Fibroblast of skin of right quadriceps (primary cell): ENCODE measurements at regions not wholly inside any gene's neighbourhood (a gene's known extent, or its start where the extent isn't known, plus 50 kb on each side); places are given as distances from the start of the nearest gene placed in this dataset.
"Not testable (repeated sequence)": the region's sequence is repeated elsewhere in the genome, so short reads cannot be mapped to it uniquely, and the experiment has no call there.

ENCODE experiments used
- DNase-seq: peaks from one replicate; pipeline ENCODE4 v3.0.0-alpha.2; 2013

DNA sequence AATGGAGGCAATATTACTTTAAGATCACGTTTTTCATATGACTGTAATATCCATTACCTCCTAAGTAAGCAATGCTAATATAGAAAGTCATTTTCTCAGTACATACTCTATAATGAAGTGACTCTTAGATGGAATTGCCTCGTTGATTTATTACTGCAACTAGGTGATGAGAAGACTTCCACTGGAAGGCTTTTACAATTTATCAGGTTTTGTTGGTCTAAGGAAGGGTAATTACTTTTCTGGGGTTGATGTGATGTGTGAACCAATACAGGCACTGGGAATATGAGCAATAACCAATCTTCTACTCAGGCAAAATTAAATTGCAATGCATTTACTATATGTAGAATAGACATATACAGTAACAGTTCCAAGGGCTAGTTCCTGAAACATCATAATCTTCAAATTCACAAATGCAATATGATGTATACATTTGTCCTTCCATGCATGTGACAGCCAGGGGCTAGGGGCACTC, 635.0 kb downstream of the QKI start:
- DNase-seq, result no peak

DNA sequence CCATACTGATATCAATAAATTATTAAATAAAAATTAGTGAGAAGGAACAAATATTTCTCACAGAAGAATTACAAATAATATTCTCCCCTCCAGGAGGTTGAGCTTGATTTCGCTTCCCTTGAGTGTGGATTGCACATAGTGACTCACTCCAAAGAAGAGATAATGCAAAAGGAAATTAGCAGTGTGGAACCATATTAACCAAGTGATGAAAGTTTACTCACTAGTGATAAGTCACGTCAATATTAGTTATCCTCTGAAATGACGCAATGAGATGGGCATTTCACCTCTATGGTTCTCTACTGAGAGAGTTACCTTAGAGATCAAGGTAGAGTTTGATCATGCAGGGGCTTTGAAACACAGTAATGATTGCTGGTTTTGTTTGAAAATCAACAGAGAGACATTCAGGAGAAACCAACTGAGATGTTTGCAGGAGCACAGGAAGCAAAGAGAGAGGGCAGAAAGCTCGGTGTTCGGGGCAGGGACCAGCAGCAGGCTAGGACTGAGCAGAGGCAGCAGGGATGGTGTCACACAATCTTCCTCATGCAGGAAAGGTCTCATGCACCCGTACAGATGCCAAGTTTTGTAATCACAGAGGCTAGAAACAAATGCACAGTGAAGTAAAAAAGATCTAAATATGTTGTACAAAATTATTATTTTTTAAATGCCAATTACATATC, 634.5 kb downstream of the QKI start:
- peak; percentile 6 for DNase-seq

DNA sequence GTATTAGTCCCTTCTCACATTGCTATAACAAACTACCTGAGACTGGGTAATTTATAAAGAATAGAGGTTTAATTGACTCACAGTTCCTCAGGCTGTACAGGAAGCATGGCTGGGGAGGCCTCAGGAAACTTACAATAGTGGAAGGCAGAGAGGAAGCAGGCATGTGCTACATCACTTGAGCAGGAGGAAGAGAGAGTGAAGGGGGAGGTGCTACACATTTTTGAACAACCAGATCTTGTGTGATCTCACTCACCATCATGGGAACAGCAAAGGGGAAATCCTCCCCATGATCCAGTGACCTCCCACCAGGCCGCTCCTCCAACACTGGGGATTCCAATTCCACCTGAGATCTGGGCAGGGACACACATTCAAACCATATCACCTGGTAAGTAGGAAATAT, 630.6 kb downstream of the QKI start:
- DNase-seq, result no peak

DNA sequence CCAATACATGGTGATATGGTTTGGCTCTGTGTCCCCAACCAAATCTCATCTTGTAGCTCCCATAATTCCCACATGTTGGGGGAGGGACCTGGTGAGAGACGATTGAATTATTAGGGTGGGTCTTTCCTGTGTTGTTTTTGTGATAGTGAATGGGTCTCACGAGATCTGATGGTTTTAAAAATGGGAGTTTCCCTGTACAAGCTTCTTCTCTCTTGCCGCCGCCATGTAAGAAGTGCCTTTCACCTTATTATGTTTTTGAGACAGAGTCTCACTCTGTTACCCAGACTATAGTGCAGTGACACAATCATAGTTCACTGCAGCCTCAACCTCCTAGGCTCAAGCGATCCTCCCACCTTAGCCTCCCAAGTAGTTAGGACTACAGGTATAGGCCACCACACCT, 629.1 kb downstream of the QKI start:
- not testable (repeated sequence) for DNase-seq

DNA sequence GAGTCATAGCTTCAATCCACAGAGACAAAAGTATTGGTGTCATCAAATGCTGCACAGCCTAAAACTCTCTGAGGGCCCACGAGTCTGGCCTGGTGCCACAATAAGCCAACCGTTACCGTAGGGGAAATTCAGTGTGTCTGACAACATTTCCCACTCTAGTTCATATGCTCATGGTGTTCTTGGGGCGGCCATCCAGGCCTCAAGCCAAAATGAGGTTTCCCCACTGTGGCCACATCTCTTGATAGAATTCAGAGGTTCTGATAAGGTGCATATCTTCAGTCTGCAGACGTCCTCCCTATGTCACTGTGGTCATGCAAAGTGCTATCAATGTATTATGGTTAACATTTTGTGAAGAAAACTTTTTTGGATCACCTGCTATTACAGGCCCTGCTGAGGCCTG, 627.7 kb downstream of the QKI start:
- no peak for DNase-seq

DNA sequence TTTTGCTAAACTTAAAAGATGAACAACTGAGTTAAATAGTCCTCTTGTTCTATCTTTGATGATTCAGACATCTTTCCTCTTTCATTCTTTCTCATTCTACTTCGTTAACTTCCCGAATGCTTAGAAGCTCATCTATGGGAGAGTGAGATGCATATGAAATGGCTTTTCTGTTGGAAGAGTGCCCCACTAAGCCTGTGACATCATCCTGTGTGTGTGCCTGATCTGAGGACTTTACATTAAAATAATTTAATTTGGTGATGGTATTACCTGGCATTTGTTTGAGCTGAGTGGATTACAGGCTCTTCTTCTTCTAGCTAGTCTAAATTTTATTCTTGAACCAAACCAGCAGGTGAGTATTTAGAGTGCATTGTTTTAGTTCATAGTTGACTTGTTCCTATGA, 626.5 kb downstream of the QKI start:
- no peak for DNase-seq

DNA sequence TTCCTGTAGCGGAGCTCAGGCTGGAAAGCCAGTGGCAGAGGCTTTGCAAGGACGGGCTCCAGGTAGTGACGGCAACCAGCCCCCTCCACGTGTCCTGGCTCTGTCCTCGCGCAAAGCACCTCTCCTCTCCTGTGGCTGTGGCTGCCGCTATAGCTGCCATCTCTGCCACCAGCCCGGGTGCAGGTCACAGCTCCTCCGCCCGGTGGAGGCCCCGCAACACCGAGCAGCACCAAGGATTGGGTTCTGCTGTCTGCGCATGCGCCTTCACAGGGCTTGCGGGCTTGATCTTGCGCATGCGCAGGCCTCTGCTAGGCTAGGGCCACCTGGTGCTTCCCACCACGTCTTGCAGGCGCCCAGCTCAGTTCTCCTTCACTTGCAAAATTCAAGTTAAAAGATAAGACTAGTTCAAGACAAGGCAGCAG, 625.4 kb downstream of the QKI start:
- DNase-seq, result peak; percentile 63

DNA sequence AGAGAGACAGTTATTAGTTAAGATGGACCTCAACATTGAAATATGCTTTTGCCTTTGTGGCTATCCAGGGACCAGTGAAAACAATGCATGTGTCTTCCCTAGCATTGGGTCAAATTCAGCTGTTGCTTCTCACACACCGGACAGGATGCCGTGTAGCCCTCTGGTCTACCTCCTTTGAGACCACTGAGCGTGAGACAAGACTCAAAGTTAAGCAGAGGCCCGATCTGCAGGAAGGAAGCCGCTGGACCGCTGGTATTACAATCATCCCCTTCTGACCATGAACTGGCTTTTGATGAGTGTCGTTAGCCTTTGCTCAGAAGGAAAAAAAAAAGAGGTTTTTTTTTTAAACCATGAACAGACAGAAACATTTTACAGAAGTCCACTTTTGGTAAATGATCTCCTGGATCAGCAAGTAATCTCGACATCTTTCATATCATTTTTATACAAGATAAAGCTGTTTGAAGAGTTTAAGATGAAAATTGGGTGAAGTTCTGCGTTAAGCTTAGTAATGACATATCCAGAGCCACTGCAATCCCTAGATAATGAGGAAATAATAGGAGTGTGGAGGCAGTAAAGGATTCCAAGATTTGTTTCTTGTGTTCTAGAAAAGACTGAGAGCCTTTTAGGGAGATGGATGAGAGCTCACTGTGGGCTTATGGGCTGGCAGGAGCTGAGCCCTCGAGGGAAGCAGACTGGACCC, 622.8 kb downstream of the QKI start:
- no peak for DNase-seq

DNA sequence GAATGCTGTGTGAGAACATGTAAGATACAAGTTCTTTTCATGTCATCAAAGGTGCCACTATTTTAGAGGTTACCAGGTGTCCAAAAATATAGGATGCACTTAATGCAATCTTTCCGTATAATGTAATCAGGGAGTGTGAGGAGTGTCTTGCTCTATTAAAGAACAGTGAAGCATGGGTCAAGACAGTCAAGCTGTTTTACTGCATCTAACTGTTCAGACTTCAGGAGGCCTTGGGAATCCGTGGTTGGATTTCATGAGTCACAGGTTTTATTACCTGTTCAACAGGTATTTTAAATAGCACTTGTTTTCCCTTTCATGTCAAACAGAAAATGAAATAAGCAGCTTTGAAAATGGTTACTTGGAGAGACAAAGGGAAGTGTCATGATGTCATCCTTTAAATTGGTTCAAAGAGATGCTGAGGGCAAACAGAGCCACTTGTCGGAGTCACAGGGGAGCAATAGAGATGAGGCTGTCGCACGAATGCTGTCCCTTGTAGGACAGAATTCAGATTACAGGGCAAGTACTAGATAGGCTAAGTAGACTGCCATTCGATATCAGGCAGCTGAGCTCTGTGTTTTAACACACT, 621.5 kb downstream of the QKI start:
- no peak for DNase-seq

DNA sequence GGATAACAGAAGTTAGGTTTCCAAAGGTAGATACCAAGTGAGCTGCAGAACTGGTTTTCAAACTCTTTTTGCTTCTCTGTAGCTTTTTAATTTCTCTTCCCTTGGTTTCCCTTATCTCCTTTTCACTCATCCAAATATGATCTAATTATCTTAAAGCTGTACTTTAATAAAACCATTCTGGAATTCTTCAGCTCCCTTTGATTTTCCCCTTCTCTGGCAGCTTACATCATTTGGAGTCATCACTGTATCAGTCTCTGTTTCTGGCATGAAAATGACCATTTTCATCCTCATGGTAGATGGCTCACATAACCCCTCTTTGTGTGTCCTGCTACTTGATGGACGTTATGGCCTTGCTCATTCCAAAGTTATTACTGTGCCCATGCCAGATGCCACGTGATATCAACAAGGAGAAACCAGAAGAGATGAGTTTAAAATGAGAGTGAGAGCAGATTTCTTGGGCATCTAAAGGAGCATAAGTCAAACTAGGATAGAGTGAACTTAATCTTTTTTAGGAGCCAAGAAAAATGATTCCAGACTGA, 620.2 kb downstream of the QKI start:
- peak; percentile 4 for DNase-seq

DNA sequence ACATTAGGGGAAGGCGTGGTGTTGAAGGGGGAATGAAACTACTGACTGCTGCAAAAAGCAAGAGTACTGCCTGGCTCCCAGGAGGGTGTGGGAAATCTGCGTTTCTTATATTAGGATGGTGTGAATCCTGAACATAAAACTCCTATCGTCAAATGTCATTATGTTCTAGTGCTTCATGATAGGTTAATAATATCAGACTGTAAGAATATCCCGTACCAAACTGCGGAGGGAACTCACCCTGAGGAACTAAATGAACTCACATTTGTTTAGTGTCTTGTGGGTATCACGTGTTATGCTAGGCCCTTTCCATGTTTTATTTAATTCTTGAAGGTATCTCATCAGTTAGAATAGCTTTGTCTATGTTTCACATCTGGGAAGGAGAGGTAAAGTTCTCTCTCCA, 610.7 kb downstream of the QKI start:
- DNase-seq, result no peak

DNA sequence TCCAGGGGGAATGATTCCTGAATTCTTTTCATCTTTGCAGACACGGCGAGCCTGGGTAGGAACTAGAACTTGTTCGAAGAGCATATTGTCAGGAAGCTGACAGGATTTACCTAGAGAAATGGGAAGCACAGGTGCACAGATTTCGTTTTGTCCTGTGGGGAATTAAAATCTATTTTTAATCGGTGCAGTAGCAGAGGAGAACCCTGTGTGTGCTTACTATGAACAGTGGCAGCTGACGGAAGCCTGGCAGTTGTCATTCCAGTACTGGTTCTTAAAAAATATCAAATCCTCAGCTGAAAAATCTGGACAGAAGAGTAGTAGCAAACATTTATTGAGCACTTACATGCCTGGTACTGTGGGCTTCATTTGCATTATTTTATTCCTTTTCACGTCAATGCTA, 609.0 kb downstream of the QKI start:
- DNase-seq, result no peak

DNA sequence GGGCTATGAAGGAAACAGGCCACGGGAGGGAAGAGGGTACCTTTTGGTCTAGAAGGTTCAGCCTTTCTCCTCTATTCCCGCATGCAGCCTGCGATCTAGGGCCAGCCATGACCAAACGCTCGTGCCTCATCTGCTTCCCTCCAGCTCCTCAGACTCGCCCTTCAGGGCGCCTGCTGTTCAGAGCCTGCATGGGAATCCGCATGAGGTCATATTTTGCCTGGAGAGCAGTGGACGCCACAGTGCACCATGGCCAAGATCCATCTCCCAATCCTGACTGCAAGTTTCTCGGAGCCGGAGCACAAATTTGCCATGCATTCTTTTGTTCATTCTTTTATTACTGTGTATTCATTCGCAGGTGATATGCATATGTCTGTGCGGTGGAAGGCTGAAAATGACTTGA, 608.1 kb downstream of the QKI start:
- DNase-seq, result no peak

DNA sequence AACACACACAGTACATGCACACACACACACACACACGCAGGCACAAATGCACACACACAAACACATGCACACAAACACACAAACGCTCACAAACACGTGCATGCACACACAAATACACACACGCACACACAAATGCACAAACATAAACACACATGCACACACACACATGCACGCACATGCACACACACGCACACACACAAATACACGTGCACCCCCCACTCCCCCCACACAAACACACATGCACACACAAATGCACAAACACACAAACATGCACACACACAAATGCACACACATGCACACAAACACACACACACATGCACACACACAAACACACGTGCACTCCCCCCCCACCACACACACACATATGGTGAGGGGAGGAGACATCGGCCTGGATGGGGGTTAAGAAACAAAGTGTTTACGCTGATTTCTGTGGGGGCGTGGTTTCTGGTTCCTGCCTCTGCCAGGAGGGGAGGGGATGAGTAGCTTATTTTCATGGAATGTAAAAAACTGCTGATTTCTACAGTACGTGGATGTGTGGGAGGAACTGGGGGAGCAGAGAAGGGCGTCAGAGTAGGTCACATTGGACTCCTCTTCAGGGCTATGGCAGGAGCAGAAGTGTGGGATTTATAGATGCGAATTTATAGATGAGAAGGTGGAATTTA, 607.2 kb downstream of the QKI start:
- DNase-seq, result no peak

DNA sequence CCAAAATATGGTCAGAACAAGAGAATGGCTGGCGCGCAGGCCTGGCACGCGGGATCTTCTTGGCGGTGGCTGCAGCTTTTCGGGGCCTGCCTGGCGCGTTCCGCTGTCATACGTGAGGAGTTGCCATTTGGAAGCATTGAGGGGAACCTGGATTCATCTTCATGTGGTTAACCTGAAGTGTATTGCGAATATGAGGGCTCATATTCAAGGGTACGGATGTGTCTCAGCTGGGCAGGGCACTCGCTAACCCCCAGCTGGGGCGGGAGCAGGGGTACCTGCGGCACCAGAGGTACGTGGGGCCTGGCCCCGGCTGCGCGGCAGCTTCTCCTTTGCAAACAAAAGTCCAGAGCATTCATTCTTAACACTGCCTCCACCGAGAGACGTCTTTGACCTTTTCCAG, 605.6 kb downstream of the QKI start:
- DNase-seq, result no peak

DNA sequence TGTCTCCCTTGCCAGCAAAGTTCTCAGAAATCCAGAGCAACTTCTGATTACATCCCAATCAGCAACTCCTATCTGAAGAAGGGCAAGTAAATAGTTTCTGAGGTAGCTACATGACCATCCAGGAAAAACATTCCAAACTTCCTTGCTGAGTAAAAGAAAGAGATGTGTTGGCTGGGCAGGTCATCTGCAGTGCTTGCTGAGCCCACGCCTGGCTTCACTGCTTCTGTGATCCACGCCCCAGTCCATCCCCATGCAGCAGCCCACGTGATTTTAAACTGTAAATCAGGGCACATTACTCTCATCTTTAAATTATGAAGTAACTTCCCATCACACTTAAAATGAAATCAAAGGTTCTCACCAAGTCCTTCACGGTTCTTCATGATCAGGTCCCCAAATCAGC, 603.6 kb downstream of the QKI start:
- DNase-seq, result no peak

DNA sequence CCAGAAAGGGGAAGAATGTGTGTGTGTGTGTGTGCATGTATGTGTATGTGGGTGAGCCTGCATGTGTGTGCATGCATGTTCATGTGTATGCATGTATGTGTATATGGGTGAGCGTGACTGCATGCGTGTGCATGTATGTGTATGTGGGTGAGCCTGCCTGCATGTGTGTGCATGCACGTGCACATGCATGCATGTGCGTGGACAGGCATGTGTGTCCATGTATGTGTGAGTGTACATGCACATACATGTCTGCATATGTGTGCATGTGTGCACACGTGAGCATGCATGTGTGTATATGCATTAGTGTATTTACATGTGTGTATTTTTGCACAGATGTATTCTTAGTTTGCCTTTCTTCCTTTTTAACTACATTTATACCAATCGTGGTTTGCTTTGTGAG, 601.5 kb downstream of the QKI start:
- no peak for DNase-seq

DNA sequence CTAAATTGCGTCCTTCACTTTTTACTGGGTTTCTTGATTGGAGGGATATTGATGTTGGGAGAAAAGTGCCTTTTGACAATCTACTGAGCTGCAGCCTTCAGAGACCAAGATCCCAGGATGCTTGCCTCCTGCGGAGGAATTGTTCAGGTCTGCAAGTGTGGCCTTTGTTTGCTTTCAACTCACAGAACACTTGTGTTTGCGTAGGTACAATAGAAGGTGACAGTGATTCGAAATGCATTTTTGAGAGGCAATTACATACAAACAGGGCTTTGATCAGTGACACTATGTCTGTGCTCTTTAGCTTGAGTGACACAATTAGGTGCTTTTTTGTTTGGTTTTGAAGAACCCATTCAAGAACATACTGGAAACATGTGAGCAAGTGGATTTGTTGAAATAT, 600.6 kb downstream of the QKI start:
- DNase-seq, result no peak

DNA sequence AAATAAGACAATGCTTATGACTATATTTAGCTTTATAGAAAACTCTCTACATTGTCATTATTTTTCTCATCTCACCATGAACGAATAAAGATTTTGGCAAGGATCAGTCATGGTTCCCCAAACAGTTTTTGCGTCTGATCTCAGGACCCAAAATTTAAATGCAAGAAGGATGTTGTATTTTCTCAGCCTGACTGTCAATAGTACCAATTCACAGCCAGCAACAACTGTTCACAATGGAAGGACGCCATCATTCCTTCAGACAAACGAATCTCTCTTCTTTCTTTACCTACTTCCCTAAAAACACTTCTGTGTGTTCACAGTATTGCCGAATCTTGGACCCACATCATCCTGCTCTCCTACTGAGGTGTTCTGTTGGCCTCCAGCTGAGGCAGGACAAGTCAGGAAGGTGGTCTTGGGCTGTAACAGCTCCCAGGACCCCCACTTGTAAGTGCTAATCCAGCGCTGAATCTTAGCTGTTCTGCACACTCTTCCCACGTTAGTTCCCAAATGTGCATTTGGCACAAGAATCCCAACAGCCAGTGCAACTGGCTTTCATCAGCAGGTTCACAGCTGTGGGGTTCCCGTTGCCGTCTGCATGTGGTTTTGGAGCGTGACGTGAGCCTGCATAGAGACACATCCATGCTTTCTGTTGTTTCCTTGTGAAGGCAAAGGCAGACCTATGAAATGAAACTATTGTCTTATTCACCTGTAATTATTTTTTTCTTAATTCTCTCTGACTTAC, 600.0 kb downstream of the QKI start:
- no peak for DNase-seq

DNA sequence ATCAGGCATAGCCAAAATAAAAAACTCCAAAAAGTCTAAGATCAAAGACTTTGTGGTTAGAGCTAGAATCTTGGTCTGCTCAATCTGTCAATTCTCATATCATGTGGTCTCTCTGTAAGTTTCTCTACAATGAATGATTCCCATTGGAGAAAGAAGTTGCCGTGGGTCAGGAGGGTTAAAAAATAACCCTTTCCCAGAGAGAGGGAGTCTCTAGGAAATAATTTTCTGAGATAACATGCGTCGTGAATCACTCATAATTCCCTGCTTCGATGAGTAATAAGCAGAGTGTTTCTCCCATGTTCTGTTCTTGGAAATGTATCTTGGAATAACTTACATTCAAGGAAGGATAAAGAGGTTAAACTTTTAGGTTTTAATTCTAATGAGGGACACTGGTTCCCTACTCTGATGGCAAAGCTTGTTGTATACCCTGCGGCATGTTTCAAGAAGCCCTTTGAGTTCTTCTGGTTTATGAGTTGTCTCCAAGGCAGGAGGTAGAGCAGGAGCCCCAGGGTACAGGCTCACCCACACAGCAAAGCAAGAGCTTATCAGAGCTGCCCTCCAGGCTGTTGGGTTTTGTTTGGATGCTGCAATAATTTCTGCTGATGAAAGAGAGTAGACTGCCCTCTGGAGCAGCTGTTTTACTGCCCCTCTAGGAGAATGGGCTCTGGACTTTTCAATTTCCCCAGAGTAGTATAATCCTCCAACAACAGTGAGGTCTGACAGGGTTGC, 599.1 kb downstream of the QKI start:
- DNase-seq, result no peak

DNA sequence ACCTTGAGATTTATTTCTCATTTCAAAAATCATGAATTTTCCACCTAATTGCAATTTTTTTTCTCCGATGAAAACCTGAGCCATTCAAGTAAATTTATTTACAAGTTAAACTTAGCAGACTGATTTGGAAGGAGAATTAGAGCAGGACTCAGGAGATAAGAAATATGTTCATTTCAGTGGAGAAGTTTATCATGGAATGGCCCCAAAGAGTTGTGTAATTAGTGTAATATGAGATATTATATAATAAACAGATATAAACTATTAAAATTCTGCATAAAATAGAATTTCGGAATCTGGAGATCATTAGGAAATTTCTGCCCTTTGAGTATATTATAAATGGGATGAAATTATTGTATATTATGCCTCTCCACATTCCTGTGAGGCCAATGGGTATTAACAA, 596.8 kb downstream of the QKI start:
- DNase-seq, result no peak

DNA sequence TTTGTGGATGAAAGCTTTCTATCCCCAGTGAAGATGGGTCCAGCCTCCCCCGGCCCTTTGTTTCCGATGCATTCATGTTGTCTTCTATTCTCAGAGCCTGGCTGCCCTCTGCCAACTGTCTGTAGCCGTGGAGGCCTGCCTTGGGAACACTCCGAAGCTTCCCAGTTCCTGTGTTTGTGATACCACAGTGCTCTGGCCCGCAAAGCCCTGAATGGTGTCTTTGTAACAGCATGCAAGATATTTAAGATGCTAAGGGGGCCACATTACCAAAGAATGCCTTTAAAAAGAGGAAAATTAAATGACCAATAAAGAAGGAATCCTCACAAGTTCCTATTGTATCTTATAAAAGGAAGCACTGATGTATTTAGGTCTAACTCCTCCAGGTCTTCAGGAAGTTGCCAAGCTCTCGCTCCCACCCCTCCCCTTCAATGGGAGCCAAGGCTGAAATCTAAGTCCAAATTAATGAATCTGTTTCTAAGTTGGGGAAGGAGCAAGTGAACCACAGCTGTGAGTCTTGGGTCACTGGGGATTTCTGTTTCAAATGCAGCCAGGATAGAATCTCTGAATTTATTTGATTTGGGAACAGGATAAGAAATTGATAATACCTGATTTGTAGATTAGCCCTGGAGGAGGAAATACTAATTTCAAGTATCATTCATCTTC, 596.1 kb downstream of the QKI start:
- DNase-seq, result no peak
